B cell (primary cell): ENCODE measurements at regions not wholly inside any gene's neighbourhood (a gene's known extent, or its start where the extent isn't known, plus 50 kb on each side); places are given as distances from the start of the nearest gene placed in this dataset.

Experiments
- ATAC-seq: fragments of 200-7000 bp; cut with Tn5 transposase; one replicate; pipeline ENCODE4 v1.10.0; 2021; ENCODE audit warnings: low read depth, mild to moderate bottlenecking, moderate number of reproducible peaks, moderate library complexity
- CTCF ChIA-PET: fragments of 350-600 bp; sonication (Branson Sonifier 250); formaldehyde crosslinking; loops from one replicate; lab custom pipeline; 2021; ENCODE audit warnings: antibody characterized with exemption, inconsistent platforms; lab: Charles Lee
- POLR2A ChIA-PET: fragments of 350-600 bp; sonication (Branson Sonifier 250); formaldehyde crosslinking; loops from one replicate; lab custom pipeline; 2021; ENCODE audit warnings: antibody characterized with exemption; lab: Charles Lee
- DNase-seq: peaks from one replicate; pipeline ENCODE4 v3.0.0; 2013
- H2AFZ ChIP-seq: 2 replicates; pipeline ENCODE4 v1.6.1; 2012; ENCODE audit warnings: mild to moderate bottlenecking, low read depth, low read length; ENCODE audit not compliant: insufficient read depth, poor library complexity, severe bottlenecking
- H3K27ac ChIP-seq, 2 donors: 1 replicate in 1 of 2; 2 replicates in 1 of 2; pipeline ENCODE4 v1.5.1; 2012 to 2013; ENCODE audit warnings: low read length in 2 of 2, mild to moderate bottlenecking in 2 of 2, moderate library complexity in 1 of 2
- H3K27me3 ChIP-seq, 4 experiments: fragments of 200-600 bp in 1 of 4; sonication (generic) in 1 of 4; replicated peaks in 1 of 4; 1 replicate in 2 of 4; 2 replicates in 2 of 4; pipeline versions ENCODE4 v1.6.1 to v1.7.0; 2013 to 2016; ENCODE audit warnings: low read length in 3 of 4, mild to moderate bottlenecking in 2 of 4, mixed read lengths in 1 of 4, moderate library complexity in 1 of 4; ENCODE audit not compliant: insufficient read depth in 4 of 4, control insufficient read depth in 3 of 4; ENCODE audit errors: control extremely low read depth in 1 of 4
- H3K36me3 ChIP-seq, 2 experiments: replicated peaks in 1 of 2; 1 replicate in 1 of 2; 2 replicates in 1 of 2; pipeline versions ENCODE4 v1.6.1 to v1.7.1; 2013; ENCODE audit warnings: low read length in 1 of 2; ENCODE audit not compliant: insufficient read depth in 2 of 2, control insufficient read depth in 1 of 2; ENCODE audit errors: control extremely low read depth in 1 of 2, extremely low read depth in 1 of 2
- H3K4me1 ChIP-seq, 2 donors: fragments of 200-600 bp in 1 of 2; sonication (generic) in 1 of 2; 1 replicate in 1 of 2; 2 replicates in 1 of 2; pipeline versions ENCODE4 v1.5.1 to v1.6.1; 2013 to 2017; ENCODE audit warnings: low read length in 2 of 2; ENCODE audit not compliant: control insufficient read depth in 2 of 2, insufficient read depth in 2 of 2
- H3K4me2 ChIP-seq: replicated peaks from 2 replicates; pipeline ENCODE3; 2012; ENCODE audit warnings: mild to moderate bottlenecking, low read depth, low read length; ENCODE audit not compliant: poor library complexity, severe bottlenecking
- H3K4me3 ChIP-seq, 5 experiments: fragments of 200-600 bp in 1 of 5; sonication (generic) in 1 of 5; 1 replicate in 3 of 5; 2 replicates in 2 of 5; pipeline versions ENCODE4 v1.5.1 to v1.7.0; 2011 to 2016; ENCODE audit warnings: low read length in 4 of 5, mild to moderate bottlenecking in 4 of 5, low read depth in 2 of 5, control low read depth in 1 of 5, moderate library complexity in 1 of 5; ENCODE audit not compliant: insufficient read depth in 1 of 5; ENCODE audit errors: control extremely low read depth in 1 of 5, extremely low read depth in 1 of 5
- H3K79me2 ChIP-seq: fragments of 200-600 bp; sonication (generic); one replicate; pipeline ENCODE4 v1.6.0; 2016; ENCODE audit warnings: low read length; ENCODE audit not compliant: control insufficient read depth, insufficient read depth
- H3K9ac ChIP-seq: fragments of 200-600 bp; sonication (generic); 2 replicates; pipeline ENCODE4 v1.6.1; 2017; ENCODE audit warnings: mild to moderate bottlenecking, low read length, moderate library complexity
- H3K9me3 ChIP-seq, 3 donors: one replicate each; pipeline versions ENCODE4 v1.6.1 to v1.7.1; 2013; ENCODE audit warnings: low read length in 2 of 3; ENCODE audit not compliant: control insufficient read depth in 2 of 3, insufficient read depth in 1 of 3; ENCODE audit errors: control extremely low read depth in 1 of 3
- H4K20me1 ChIP-seq: 2 replicates; pipeline ENCODE4 v1.6.0; 2012; ENCODE audit warnings: mild to moderate bottlenecking, low read length; ENCODE audit not compliant: insufficient read depth, control insufficient read depth, poor library complexity, severe bottlenecking
- H3K27ac Mint-ChIP-seq: one replicate; pipeline ENCODE4 v1.8.0; 2021; ENCODE audit warnings: mixed read lengths
- H3K27me3 Mint-ChIP-seq: one replicate; pipeline ENCODE4 v1.8.0; 2021; ENCODE audit warnings: mixed read lengths
- H3K4me1 Mint-ChIP-seq: one replicate; pipeline ENCODE4 v1.8.0; 2021; ENCODE audit warnings: mixed read lengths
- H3K4me3 Mint-ChIP-seq: one replicate; pipeline ENCODE4 v1.8.0; 2021; ENCODE audit warnings: mixed read lengths
- H3K9me3 Mint-ChIP-seq: one replicate; pipeline ENCODE4 v1.8.0; 2022; ENCODE audit warnings: mixed read lengths; ENCODE audit not compliant: insufficient read depth
- EZH2 ChIP-seq: IDR thresholded peaks from 2 replicates; pipeline ENCODE4 v1.6.1; 2012; ENCODE audit warnings: borderline replicate concordance, low read depth, mild to moderate bottlenecking, moderate library complexity, low read length; ENCODE audit not compliant: insufficient read depth, poor library complexity, severe bottlenecking
- WGBS: methylation state at CpG from one replicate; pipeline ENCODE4 v1.1.5; 2013; ENCODE audit warnings: missing lambda C conversion rate; ENCODE audit not compliant: insufficient coverage; 5-methylcytosine and 5-hydroxymethylcytosine counted together
- intact Hi-C: fragments of 100-400 bp; cut with micrococcal nuclease; formaldehyde crosslinking; loops from one replicate; pipeline ENCODE4 v1.10.0; 2022
- TF ChIP-seq, protein P1 (sequence below): fragments of 200-600 bp; IDR thresholded peaks from one replicate; pipeline ENCODE4 v1.8.0; 2022; ENCODE audit warnings: antibody characterized with exemption, mild to moderate bottlenecking

DNA sequence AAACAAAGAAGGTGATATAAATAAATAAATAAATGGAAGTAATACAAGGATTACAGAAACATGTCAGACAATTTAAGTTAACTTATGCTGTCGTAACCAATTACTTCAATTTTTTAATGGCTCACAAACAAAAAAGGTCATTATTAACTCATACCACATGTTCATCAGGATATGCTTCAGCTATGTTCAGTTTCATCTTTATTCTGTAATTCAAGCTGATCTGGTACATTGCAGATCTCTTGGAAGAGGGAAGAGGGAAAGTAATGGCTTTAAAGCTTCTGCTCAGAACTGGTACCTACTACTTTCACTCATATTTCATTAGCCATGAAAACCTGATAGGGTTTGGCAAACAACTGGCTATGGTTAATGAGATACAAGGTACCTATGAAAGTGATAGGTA lies 67.6 kb upstream of the ERBB4 start:
- POLR2A ChIA-PET, result no interaction called here
- no peak for DNase-seq
- Histone ChIP-seq H3K4me2 (no peak overlapping the region), H2AFZ (no peak overlapping the region), H3K4me3 (no peak overlapping the region), H3K36me3 (no peaks in the 10 kb centered on the region), H3K4me1 (no peaks in the 10 kb centered on the region), H3K9me3 (peaks cover 0 to 4% (median 0%) of the 10 kb centered on the region in 3 donors), H3K27ac (no peak overlapping the region), H4K20me1 (no peaks in the 10 kb centered on the region), H3K27me3 (no peaks in the 10 kb centered on the region), H3K9ac (no peak overlapping the region), H3K79me2 (no peaks in the 10 kb centered on the region)
- WGBS, result no CpG with 5 or more reads among the region's 1 CpG
- TF ChIP-seq, protein P1, sequence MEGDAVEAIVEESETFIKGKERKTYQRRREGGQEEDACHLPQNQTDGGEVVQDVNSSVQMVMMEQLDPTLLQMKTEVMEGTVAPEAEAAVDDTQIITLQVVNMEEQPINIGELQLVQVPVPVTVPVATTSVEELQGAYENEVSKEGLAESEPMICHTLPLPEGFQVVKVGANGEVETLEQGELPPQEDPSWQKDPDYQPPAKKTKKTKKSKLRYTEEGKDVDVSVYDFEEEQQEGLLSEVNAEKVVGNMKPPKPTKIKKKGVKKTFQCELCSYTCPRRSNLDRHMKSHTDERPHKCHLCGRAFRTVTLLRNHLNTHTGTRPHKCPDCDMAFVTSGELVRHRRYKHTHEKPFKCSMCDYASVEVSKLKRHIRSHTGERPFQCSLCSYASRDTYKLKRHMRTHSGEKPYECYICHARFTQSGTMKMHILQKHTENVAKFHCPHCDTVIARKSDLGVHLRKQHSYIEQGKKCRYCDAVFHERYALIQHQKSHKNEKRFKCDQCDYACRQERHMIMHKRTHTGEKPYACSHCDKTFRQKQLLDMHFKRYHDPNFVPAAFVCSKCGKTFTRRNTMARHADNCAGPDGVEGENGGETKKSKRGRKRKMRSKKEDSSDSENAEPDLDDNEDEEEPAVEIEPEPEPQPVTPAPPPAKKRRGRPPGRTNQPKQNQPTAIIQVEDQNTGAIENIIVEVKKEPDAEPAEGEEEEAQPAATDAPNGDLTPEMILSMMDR, result no peak
- no peak for TF ChIP-seq EZH2
- Mint-ChIP-seq H3K4me3 (no peak overlapping the region), H3K4me1 (no peaks in the 10 kb centered on the region), H3K27ac (no peak overlapping the region), H3K27me3 (no peaks in the 10 kb centered on the region), H3K9me3 (no peaks in the 10 kb centered on the region)
- CTCF ChIA-PET, result no interaction called here
- ATAC-seq, result no peak
- intact Hi-C loops, result no loop called here

DNA sequence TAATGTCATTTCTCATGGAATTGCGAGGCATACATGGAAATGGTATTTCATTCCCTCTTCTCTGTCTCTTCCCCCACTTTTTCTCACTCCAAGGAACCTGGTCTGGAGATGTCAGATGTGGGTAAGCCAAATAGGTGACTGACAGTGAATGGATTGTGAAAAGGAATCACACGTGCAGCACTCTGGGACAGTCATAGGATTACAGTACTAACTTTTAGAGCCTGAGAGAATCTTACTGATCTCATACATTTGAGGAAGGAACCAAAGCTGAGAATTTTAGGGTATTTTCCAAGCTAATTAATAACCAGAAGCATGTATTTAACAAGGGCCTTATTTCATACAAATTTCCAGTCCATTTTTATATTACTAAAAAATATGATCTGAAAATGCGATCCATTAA lies 58.1 kb upstream of the ERBB4 start:
- H3K79me2 ChIP-seq, result no peaks in the 10 kb centered on the region
- Mint-ChIP-seq H3K27ac (no peak overlapping the region), H3K4me3 (no peak overlapping the region), H3K27me3 (no peaks in the 10 kb centered on the region), H3K4me1 (no peaks in the 10 kb centered on the region), H3K9me3 (no peaks in the 10 kb centered on the region)
- no peaks in the 10 kb centered on the region for H3K27me3 ChIP-seq
- H4K20me1 ChIP-seq, result no peaks in the 10 kb centered on the region
- no peak overlapping the region for H2AFZ ChIP-seq
- H3K4me1 ChIP-seq, result no peaks in the 10 kb centered on the region
- POLR2A ChIA-PET, result no interaction called here
- DNase-seq (no peak), ATAC-seq (no peak)
- TF ChIP-seq, protein P1, result no peak
- no peak for TF ChIP-seq EZH2
- H3K4me2 ChIP-seq, result no peak overlapping the region
- H3K9ac ChIP-seq, result no peak overlapping the region
- no peaks in the 10 kb centered on the region for H3K9me3 ChIP-seq
- intact Hi-C loops, result no loop called here
- CTCF ChIA-PET, result no interaction called here
- H3K27ac ChIP-seq, result no peak overlapping the region
- no peaks in the 10 kb centered on the region for H3K36me3 ChIP-seq
- WGBS, result no CpG with 5 or more reads among the region's 3 CpGs
- H3K4me3 ChIP-seq, result no peak overlapping the region
